NCI-H2107 treated with DMSO at 0.1 percent for 48 hours (cell line): ENCODE measurements at regions not wholly inside any gene's neighbourhood (a gene's known extent, or its start where the extent isn't known, plus 50 kb on each side); places are given as distances from the start of the nearest gene placed in this dataset.

ENCODE experiments used
- DNase-seq: peaks from one replicate; lab custom pipeline; 2025; ENCODE audit not compliant: unreplicated experiment; lab: John Stamatoyannopoulos, UW

GRCh38 chr15:38072348-38073177 is 138.1 kb downstream of the TMCO5A start:
- DNase-seq = peak; percentile 0

GRCh38 chr15:38073178-38073946 is 138.9 kb downstream of the TMCO5A start:
- no peak for DNase-seq

GRCh38 chr15:38074029-38074428 is 139.6 kb downstream of the TMCO5A start:
- DNase-seq = no peak

DNA sequence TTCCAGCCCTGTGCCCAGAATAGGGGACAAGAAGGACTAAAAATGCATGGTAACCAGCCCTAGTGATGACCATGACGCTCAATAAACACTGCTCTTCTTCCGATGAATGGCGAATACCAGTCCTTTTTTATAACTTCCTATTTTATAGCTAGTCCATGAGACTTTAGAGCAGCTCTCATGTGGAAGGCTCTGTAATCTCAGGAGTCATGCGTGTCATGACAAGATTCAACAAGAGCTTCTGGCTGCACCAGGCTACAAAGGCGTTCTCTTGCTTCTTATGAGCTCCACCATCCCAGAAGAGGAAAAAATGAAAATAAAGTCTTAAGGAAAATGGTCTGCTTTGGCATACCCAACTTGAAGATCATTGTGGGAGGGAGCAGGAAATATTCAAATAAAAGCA is 141.0 kb downstream of the TMCO5A start:
- no peak for DNase-seq

GRCh38 chr15:38076786-38077185 is 142.3 kb downstream of the TMCO5A start:
- DNase-seq = no peak

GRCh38 chr15:38079236-38079635 is 144.8 kb downstream of the TMCO5A start:
- no peak for DNase-seq

DNA sequence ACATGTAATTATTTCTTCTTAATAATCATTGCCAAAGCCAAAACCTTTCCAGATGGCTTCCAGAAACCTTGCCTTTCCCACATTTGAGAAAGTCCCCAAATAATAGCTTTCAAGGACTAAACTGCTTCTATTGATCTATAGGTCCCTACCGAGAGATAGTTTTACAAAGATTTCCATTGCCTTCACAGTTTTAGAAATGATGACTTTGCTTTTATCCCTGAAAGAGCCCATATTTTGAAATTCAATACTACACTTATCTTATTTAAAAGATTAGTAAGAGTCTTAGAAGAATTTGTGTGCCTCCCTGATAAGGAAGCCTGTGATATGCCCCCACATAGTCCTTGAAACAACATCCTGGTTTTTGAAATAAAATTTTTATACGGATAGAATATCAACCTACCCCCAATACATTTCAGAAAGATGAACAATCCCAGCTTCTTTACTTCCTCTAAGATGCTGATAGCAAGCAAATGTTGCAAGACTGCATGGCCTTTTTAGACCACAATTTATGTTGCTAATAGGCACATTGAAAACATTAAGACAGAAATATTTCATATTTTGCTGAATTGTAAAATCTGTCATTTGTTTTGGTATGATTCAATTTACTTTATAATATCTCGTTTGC is 146.3 kb downstream of the TMCO5A start:
- DNase-seq = no peak

DNA sequence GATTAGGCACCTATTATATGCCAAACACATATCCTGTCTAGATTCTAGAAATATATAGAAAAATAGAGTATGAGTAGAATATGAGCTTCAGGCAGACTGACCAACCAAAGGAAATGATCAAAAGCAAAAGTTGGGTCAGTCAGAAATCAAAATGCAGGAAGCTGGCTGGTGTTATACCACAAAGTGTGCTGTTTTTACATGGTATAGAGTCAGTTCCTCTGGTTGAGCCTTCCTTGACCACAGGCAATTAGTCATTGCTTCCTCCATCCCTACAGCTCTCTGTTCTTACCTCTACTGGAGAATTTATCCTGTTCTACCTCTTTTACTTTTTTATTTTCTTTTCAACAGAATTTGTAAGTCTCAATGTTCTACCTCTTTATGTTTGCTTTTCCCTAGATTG is 149.8 kb downstream of the TMCO5A start:
- no peak for DNase-seq

GRCh38 chr15:38085114-38085513 is 150.7 kb downstream of the TMCO5A start:
- DNase-seq = no peak

DNA sequence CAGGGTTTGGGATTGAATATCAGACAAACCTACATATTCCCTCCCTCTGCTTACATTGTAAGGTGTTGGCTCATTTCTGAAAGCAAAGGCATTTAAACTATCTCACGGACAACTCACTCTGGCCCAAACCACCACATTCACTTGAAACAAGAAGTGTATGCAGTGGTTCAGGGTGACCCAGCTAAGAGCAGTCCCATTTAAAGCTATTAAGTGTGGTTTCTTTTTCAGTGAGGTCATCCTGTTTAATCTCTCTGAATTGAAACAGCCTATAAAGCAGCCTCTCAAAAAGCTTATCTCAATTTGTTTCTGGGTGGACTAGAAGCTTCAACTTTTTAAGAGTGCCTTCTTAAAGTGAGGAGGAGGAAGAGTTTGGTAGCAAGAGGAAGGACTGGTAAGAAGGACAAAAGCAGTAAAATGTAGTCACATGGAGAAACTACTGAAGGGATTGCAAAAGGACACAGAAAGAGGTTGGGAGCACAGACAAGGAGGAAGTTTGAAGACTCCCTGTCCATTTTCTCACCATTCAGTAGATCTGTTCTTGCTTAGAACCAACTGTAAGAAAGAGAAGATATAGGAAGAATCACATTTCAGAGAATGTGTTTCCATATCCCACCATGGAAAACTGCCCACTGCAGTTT is 151.6 kb downstream of the TMCO5A start:
- no peak for DNase-seq

DNA sequence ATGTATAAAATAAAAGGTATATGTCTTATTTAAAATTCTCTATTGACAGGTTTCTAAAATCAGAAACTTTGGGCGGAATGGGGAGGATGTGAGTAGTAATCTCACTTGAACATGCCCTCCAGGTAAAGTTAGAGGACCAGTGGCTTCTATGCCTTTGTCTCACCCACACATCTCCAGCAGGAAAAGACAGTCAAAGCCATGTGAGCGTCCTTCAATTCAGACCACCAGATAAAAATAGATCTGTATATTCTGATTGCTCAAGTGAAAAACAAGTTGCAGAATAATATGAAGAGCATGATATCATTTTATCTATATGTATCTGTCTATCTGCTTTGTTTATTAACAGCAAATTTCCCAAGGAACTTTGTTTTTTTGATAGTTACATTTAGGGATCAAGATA is 152.2 kb downstream of the TMCO5A start:
- no peak for DNase-seq

- no peak for DNase-seq
Measured at GRCh38 chr15:38088971-38089370, 154.5 kb downstream of the TMCO5A start.

DNA sequence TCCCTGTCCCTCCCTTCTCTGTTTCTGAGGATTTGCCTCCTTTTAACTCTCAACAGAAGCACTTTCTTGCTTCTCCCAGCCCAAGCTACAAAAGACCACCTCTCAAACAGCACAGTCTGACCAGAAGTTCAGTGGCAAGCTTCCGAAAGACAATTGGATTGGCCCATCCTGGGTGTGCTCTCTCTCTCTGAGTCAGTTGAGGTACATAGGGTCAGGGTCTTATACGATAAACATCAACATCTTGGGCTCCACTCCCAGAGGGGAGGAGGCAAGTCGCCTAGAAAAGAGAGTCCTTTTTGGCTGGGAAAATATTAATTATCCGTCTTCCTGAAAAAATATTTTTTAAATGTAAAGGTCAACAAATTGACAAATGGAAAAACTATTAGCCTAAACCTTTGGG is 155.8 kb downstream of the TMCO5A start:
- DNase-seq = no peak

GRCh38 chr15:38090678-38091077 is 156.2 kb downstream of the TMCO5A start:
- no peak for DNase-seq

DNA sequence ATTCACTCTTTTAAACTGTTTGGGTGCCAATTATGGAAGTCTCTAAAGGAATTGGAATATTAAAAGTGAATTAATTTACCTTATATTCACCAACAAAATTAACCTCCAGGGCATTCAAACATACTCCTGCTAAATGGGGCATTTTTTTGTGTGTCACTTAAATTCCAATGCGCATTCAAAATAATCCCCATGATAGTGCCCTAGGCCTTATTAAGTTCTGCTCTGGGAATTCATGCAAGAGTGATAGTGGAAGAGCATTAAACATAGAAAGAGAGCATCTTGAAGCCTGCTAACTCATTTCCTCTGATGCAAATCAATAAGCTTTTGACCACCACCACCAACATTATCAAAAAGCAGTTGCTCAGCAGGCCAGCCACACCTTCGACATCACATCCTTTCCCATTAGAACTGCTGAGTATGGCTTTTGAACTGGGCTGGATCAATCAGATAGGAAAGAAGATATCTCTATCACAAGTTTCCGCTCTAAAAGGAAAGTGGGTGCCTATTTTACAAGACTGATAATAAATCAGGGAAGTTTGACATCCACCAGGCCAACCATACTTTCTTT is 156.7 kb downstream of the TMCO5A start:
- DNase-seq = no peak

GRCh38 chr15:38093931-38094330 is 158.7 kb upstream of the SPRED1 start:
- peak; percentile 57 for DNase-seq

- DNase-seq = no peak
Measured at GRCh38 chr15:38102972-38103371, 149.7 kb upstream of the SPRED1 start.

DNA sequence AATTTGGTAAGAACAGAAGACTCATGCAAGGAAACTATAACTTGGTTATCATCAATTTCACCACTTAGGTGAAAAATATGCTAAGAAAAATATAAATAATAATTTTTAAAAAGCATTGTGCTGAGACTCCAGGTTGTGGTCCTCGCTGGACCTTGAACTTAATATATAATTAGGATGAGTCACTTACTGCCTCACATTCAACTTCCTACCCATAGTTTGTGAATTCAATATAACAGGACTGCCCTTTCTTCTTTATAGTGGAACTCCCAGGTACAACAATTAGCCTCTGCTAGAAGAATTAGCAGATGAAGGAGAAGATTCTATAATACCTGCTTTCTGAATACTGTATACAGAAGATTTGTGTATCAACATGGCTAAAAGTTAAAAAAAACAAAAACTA is 149.1 kb upstream of the SPRED1 start:
- DNase-seq = no peak

GRCh38 chr15:38111070-38111469 is 141.6 kb upstream of the SPRED1 start:
- DNase-seq = no peak

DNA sequence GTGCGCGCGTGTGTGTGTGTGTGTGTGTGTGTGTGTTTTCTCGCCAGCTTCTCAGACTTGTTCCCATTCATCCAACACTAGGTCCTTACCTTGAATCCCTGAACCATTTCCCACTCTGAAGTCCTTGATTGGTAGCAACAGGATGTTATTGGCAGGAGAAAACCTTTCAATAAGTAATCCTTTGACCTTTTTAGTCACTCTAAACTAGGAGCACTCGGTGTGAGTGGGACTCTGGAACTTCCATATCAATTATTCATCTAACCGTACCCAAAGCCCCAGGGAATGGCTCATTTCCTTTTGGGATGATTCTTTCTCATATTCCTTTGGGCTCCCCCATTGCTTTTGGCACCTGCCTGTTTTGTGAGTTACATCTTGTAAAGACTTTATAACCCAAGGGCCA is 140.2 kb upstream of the SPRED1 start:
- no peak for DNase-seq

DNA sequence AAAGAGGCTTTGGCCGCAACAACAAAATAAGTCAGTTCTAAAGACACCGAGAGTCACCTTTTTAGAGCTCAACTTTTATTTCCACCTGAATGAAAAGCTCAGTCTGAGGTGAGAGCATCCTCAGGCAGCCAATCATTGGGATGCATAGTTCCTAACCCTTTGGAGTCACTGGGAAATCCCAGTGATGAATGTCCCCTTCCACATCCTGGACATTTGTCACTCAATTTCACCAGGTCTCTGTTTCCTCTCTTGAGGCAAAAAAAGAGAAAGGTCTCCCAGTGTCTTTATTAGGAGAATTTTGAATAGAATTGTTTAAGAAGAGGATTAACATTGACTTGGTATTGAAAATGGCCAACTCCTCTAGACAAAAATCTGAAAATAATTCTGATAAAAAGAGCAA is 137.5 kb upstream of the SPRED1 start:
- no peak for DNase-seq
